Kidney epithelial cell (primary cell): ENCODE measurements at regions not wholly inside any gene's neighbourhood (a gene's known extent, or its start where the extent isn't known, plus 50 kb on each side); places are given as distances from the start of the nearest gene placed in this dataset.
"Not testable (repeated sequence)": the region's sequence is repeated elsewhere in the genome, so short reads cannot be mapped to it uniquely, and the experiment has no call there.

Experiments used
- DNase-seq: peaks from one replicate; pipeline ENCODE4 v3.0.0-alpha.2; 2010; ENCODE audit warnings: low read depth
- H3K27me3 ChIP-seq: 2 replicates; pipeline ENCODE4 v1.6.0; 2011; ENCODE audit warnings: low read length; ENCODE audit not compliant: control insufficient read depth, insufficient read depth
- H3K36me3 ChIP-seq: 2 replicates; pipeline ENCODE4 v1.5.1; 2011; ENCODE audit warnings: low read length; ENCODE audit not compliant: control insufficient read depth, insufficient read depth
- H3K4me3 ChIP-seq: 2 replicates; pipeline ENCODE4 v1.5.1; 2011; ENCODE audit warnings: low read depth, mild to moderate bottlenecking, control low read depth, low read length
- TF ChIP-seq, protein P1 (sequence below): IDR thresholded peaks from 2 replicates; pipeline ENCODE4 v1.5.1; 2011; ENCODE audit warnings: mild to moderate bottlenecking, moderate library complexity, low read length, control low read depth, inconsistent platforms; ENCODE audit not compliant: insufficient read depth, poor library complexity, severe bottlenecking

DNA sequence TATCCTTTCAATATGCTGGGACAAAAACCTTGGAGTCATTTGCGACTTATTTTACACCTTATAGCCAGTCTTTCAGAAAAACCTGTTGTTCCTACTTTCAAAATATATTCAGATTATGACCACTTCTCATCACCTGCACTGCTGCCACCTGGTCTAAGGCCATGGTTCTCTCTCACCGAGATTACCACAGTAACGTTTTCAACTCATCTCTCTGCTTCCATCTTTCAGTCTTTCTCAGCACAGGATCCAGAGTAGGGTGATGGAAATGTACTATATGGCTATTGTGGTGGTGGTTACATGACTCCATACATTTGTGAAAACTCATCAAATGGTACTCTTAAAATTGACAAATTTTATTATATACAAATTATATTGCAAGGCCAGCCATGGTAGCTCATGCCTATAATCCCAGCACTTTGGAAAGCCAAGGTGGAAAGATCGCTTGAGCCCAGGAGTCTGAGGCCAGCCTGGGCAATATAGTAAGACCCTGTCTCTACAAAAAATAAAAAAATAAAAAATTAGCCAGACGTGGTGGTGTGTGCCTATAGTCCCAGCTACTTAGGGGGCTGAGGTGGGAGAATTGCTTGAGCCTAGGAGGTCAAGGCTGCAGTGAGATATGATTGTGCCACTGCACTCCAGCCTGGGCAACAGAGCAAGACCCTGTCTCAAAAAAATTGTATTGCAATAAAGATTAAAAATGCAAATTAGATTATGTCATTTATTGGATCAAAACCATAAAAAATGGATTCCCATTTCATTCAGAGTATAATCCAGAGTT lies 120.9 kb upstream of the PPP2R5A start:
- no peaks in the 10 kb centered on the region for H3K36me3 ChIP-seq
- no peak for DNase-seq
- no peak overlapping the region for H3K4me3 ChIP-seq
- no peaks in the 10 kb centered on the region for H3K27me3 ChIP-seq
- TF ChIP-seq, protein P1, sequence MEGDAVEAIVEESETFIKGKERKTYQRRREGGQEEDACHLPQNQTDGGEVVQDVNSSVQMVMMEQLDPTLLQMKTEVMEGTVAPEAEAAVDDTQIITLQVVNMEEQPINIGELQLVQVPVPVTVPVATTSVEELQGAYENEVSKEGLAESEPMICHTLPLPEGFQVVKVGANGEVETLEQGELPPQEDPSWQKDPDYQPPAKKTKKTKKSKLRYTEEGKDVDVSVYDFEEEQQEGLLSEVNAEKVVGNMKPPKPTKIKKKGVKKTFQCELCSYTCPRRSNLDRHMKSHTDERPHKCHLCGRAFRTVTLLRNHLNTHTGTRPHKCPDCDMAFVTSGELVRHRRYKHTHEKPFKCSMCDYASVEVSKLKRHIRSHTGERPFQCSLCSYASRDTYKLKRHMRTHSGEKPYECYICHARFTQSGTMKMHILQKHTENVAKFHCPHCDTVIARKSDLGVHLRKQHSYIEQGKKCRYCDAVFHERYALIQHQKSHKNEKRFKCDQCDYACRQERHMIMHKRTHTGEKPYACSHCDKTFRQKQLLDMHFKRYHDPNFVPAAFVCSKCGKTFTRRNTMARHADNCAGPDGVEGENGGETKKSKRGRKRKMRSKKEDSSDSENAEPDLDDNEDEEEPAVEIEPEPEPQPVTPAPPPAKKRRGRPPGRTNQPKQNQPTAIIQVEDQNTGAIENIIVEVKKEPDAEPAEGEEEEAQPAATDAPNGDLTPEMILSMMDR = no peak

DNA sequence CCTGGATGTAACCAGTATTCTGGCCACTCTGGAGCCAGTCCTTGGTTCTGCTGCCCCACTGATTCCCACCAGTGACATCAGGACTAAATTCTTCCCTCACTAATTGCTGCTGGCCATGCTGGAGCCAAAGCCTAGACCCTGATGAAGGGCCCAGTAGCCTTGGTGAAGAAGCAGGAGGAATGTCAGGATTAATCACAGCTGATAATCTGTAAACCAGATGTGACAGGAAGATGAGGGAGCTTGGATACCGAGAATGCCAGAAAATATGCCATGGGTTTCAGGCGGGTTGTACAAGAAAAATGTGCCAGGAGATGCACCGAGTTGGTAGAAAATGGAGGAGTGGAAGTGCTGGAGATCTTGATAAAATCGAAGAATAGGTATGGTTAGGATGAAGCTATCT lies 119.0 kb upstream of the PPP2R5A start:
- DNase-seq = no peak
- H3K36me3 ChIP-seq = no peaks in the 10 kb centered on the region
- TF ChIP-seq, protein P1 = no peak
- H3K4me3 ChIP-seq = no peak overlapping the region
- no peaks in the 10 kb centered on the region for H3K27me3 ChIP-seq

DNA sequence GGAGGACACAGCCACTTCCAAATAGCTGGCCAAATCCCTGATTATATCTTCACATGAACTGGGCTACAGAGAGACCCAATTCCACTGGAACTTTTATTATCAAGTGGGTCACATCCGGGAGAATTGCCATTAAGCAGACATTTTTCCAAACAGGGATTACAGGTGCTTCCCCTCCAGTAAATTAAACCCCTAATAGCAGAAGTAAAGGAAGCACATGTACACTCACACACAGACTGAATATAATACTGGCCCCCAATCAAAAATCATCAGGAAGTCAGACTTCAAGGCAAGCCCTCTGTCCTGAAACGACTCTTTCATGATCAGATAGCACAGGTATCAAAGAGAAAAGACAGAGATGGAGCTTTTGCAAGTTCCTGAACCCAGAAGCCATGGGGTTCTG lies 118.6 kb upstream of the PPP2R5A start:
- TF ChIP-seq, protein P1 = no peak
- no peaks in the 10 kb centered on the region for H3K27me3 ChIP-seq
- no peak overlapping the region for H3K4me3 ChIP-seq
- DNase-seq = no peak
- H3K36me3 ChIP-seq = no peaks in the 10 kb centered on the region

DNA sequence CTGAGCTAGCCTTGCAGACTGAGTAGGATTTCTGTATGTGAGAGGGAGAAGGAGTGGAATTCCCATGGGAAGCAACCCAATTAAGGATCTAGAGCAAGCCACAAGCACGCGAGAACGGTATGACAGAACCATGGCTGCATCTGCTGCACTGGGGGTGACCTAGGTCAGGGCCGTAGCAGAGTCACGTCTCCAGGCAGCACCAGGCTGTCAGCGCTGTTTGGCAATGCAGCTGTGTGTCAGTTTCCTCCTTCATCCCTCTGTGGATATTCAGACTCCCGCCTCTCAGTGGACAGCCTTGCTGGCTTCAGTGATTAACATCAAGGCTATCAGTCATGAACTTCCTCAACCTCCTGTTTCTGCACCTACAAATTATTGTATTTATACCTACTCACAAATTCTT lies 118.1 kb upstream of the PPP2R5A start:
- H3K27me3 ChIP-seq = no peaks in the 10 kb centered on the region
- no peak for DNase-seq
- H3K4me3 ChIP-seq = no peak overlapping the region
- TF ChIP-seq, protein P1 = no peak
- H3K36me3 ChIP-seq = no peaks in the 10 kb centered on the region

DNA sequence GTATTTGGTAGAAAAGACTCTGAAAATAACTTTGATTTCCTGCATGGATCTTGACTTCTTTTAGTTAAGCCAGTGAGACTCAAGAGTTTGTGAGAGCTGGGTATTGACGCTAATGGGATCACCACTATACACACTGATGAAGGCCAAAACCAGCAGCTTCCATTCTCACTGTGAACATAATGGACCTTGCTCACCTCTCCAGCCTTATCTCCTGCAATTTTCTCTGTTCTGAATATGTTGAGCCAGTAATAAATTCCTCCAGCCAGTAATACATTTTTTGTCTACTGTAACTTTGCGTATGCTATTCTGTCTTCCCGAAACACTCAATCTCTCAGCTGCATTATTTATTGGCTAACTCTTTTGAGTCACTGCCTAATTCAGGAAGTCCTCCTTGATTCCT lies 111.6 kb upstream of the PPP2R5A start:
- DNase-seq = no peak
- H3K4me3 ChIP-seq = no peak overlapping the region
- TF ChIP-seq, protein P1 = no peak
- no peaks in the 10 kb centered on the region for H3K36me3 ChIP-seq
- no peaks in the 10 kb centered on the region for H3K27me3 ChIP-seq

DNA sequence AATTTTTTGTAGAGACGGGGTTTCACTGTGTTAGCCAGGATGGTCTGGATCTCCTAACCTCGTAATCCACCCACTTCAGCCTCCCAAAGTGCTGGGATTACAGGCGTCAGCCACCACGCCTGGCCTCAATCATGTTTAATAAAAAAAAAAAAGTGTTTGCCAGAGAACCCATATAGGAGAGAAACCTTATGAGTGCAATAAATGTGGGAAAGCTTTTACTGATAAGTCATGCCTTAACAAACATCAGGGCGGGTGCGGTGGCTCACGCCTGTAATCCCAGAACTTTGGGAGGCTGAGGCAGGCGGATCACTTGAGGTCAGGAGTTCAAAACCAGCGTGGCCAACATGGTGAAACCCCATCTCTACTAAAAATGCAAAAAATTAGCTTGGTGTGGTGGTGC lies 110.9 kb upstream of the PPP2R5A start:
- H3K4me3 ChIP-seq, DNase-seq, H3K36me3 ChIP-seq, H3K27me3 ChIP-seq: not testable (repeated sequence)
